K562 (cell line): ENCODE measurements at regions not wholly inside any gene's neighbourhood (a gene's known extent, or its start where the extent isn't known, plus 50 kb on each side); places are given as distances from the start of the nearest gene placed in this dataset.

Experiments used
- CTCF ChIP-seq, 3 experiments: IDR thresholded peaks in 2 of 3; conservative IDR thresholded peaks in 1 of 3; 2 replicates each; pipeline ENCODE4 v1.5.1; 2011 to 2012; ENCODE audit warnings: low read length in 3 of 3, mild to moderate bottlenecking in 3 of 3, control low read depth in 2 of 3, improper control_type of control experiment in 1 of 3, inconsistent platforms in 1 of 3, low read depth in 1 of 3, mixed read lengths in 1 of 3, moderate library complexity in 1 of 3; ENCODE audit not compliant: insufficient read depth in 2 of 3
- GATAD2B ChIP-seq: fragments of 450-650 bp; IDR thresholded peaks from 2 replicates; pipeline ENCODE4 v1.6.1; 2017; ENCODE audit warnings: mild to moderate bottlenecking, borderline replicate concordance
- GTF3C2 ChIP-seq: IDR thresholded peaks from 3 replicates; pipeline ENCODE4 v1.6.1; 2011; ENCODE audit warnings: borderline replicate concordance, mild to moderate bottlenecking, moderate library complexity; ENCODE audit not compliant: insufficient read length; ENCODE audit errors: extremely low read depth
- JUNB ChIP-seq: fragments of 450-650 bp; formaldehyde crosslinking; conservative IDR thresholded peaks from 2 replicates; pipeline ENCODE4 v1.4.0; 2020; ENCODE audit warnings: mild to moderate bottlenecking
- KAT8 ChIP-seq: fragments of 450-650 bp; IDR thresholded peaks from 2 replicates; pipeline ENCODE4 v1.6.1; 2016; ENCODE audit warnings: low read depth, mild to moderate bottlenecking
- SMC3 ChIP-seq: conservative IDR thresholded peaks from 2 replicates; pipeline ENCODE4 v1.6.1; 2011; ENCODE audit warnings: low read depth, low read length, improper control_type of control experiment; ENCODE audit not compliant: insufficient read depth
- TF ChIP-seq, protein P1 (sequence below): fragments of 250-450 bp; sonication (Bioruptor Pico); IDR thresholded peaks from 2 replicates; pipeline ENCODE4 v1.5.0; 2022; ENCODE audit warnings: mild to moderate bottlenecking
- TF ChIP-seq, protein P2 (sequence below): sonication (generic); formaldehyde crosslinking; IDR thresholded peaks from 2 replicates; pipeline ENCODE4 v1.8.1; 2023; ENCODE audit warnings: mild to moderate bottlenecking, missing genetic modification reagents

DNA sequence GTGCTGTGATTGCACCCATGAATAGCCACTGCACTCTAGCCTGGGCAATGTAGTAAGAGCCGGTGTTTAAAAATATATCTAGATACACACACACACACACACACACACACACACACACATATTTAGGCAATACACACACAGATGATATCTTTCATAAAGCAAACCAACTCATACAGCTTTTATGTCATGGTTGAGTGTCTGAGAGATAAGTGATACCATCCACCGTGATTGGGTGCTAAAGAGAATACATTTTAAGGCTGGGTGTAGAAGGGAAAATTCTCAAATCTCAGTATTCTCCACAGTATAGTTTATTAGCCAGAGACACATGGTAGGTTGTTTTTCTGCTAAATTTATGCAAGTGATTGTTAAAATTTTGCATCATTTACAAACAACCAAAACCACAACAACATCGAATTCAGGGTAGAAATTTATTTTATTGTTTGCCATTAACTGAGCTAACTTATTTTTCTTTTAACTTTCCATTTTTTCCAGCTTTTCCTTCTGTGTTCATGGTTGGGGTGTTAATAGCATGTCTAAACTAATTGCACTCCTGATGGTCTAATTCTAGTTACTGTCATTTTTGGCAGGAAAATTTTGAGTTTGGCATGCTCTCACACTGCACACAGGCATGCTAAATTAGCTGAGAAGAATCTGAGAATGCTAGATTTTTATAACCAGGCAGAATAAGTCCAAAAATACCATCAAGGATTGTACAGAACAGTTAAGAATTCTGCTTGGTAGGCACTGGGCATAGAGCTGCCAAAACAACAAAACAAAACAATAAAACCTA is 57.9 kb upstream of the SYPL1 start:
- no peak for TF ChIP-seq GATAD2B
- TF ChIP-seq CTCF (IDR thresholded peaks at IDR 0.05 in 2 of 3, conservative IDR thresholded peaks at IDR 0.05 in 1 of 3; ENCODE audit: insufficient read depth in 2 of 3, low read depth in 1 of 3, low read length in 3 of 3) = no peak
- TF ChIP-seq, protein P1, sequence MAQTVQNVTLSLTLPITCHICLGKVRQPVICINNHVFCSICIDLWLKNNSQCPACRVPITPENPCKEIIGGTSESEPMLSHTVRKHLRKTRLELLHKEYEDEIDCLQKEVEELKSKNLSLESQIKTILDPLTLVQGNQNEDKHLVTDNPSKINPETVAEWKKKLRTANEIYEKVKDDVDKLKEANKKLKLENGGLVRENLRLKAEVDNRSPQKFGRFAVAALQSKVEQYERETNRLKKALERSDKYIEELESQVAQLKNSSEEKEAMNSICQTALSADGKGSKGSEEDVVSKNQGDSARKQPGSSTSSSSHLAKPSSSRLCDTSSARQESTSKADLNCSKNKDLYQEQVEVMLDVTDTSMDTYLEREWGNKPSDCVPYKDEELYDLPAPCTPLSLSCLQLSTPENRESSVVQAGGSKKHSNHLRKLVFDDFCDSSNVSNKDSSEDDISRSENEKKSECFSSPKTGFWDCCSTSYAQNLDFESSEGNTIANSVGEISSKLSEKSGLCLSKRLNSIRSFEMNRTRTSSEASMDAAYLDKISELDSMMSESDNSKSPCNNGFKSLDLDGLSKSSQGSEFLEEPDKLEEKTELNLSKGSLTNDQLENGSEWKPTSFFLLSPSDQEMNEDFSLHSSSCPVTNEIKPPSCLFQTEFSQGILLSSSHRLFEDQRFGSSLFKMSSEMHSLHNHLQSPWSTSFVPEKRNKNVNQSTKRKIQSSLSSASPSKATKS = no peak
- TF ChIP-seq SMC3 = no peak
- TF ChIP-seq JUNB = no peak
- TF ChIP-seq KAT8 = no peak
- TF ChIP-seq, protein P2, sequence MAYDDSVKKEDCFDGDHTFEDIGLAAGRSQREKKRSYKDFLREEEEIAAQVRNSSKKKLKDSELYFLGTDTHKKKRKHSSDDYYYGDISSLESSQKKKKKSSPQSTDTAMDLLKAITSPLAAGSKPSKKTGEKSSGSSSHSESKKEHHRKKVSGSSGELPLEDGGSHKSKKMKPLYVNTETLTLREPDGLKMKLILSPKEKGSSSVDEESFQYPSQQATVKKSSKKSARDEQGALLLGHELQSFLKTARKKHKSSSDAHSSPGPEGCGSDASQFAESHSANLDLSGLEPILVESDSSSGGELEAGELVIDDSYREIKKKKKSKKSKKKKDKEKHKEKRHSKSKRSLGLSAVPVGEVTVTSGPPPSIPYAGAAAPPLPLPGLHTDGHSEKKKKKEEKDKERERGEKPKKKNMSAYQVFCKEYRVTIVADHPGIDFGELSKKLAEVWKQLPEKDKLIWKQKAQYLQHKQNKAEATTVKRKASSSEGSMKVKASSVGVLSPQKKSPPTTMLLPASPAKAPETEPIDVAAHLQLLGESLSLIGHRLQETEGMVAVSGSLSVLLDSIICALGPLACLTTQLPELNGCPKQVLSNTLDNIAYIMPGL = no peak
- no peak for TF ChIP-seq GTF3C2
